Effector memory CD8-positive, alpha-beta T cell (primary cell): ENCODE measurements at regions not wholly inside any gene's neighbourhood (a gene's known extent, or its start where the extent isn't known, plus 50 kb on each side); places are given as distances from the start of the nearest gene placed in this dataset.
"Not testable (repeated sequence)": the region's sequence is repeated elsewhere in the genome, so short reads cannot be mapped to it uniquely, and the experiment has no call there.

ENCODE experiments used
- ATAC-seq: fragments of 150-1000 bp; cut with Tn5 transposase; replicated peaks from 2 replicates; pipeline ENCODE4 v1.10.0; 2021; ENCODE audit warnings: mild to moderate bottlenecking, moderate library complexity
- DNase-seq, 3 experiments: peaks; one replicate each; pipeline ENCODE4 v3.0.0; 2021
- H3K27ac Mint-ChIP-seq, 2 donors: one replicate each; pipeline ENCODE4 v1.8.0; 2022; ENCODE audit warnings: mild to moderate bottlenecking in 2 of 2, mixed read lengths in 2 of 2, moderate library complexity in 2 of 2
- H3K27me3 Mint-ChIP-seq, 2 donors: one replicate each; pipeline ENCODE4 v1.8.0; 2022; ENCODE audit warnings: mixed read lengths in 2 of 2
- H3K36me3 Mint-ChIP-seq: one replicate; pipeline ENCODE4 v1.8.0; 2022; ENCODE audit warnings: mild to moderate bottlenecking, moderate library complexity, mixed read lengths; ENCODE audit not compliant: insufficient read depth
- H3K4me1 Mint-ChIP-seq, 2 donors: one replicate each; pipeline ENCODE4 v1.8.0; 2022; ENCODE audit warnings: low read depth in 2 of 2, mixed read lengths in 2 of 2
- H3K4me3 Mint-ChIP-seq, 2 donors: one replicate each; pipeline ENCODE4 v1.8.0; 2022; ENCODE audit warnings: mild to moderate bottlenecking in 2 of 2, mixed read lengths in 2 of 2, moderate library complexity in 2 of 2
- H3K9me3 Mint-ChIP-seq, 2 donors: one replicate each; pipeline ENCODE4 v1.8.0; 2022; ENCODE audit warnings: mixed read lengths in 2 of 2

DNA sequence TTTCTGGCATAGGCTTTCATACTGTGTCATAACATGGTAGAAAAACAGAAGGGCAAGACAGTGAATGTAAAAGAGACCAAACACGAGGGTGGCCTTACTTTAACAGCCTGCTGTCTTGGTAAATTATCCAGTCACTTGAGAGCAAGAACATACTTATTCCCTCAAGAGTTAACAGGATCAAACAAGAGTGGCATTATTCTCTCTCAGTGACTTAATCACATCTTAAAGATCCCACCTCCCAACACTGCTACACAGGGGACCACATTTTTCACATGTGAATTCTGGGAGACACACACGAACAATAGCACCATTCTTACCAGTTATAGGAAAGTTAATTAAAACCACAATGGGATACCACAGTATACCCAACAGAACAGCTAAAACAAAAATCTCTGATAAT, 898.0 kb upstream of the C9orf72 start:
- no peak overlapping the region for H3K4me3 Mint-ChIP-seq
- no peaks in the 10 kb centered on the region for H3K4me1 Mint-ChIP-seq
- H3K9me3 Mint-ChIP-seq: peaks cover 7 to 15% of the 10 kb centered on the region in 2 donors
- ATAC-seq (no peak), DNase-seq (no peak)
- no peaks in the 10 kb centered on the region for H3K27me3 Mint-ChIP-seq
- H3K36me3 Mint-ChIP-seq: no peaks in the 10 kb centered on the region
- no peak overlapping the region for H3K27ac Mint-ChIP-seq

DNA sequence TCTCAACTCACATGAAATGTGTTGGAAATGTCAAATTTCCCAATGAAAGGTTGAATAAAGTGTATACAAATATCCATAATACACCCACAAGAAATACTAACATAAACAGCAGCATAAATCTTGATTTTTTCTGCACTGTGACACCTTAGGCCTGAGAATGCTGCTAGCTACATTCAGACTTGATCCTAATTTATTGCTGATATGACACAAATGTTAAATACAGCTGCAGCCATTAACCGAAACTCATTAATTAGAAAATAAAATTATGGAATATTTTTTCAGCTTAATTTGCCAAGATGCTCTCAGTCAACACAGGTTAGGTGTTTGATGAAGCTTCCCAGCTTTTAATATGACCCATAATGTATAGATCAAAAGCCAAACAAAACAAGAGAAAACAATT, 914.3 kb upstream of the C9orf72 start:
- ATAC-seq: no peak

DNA sequence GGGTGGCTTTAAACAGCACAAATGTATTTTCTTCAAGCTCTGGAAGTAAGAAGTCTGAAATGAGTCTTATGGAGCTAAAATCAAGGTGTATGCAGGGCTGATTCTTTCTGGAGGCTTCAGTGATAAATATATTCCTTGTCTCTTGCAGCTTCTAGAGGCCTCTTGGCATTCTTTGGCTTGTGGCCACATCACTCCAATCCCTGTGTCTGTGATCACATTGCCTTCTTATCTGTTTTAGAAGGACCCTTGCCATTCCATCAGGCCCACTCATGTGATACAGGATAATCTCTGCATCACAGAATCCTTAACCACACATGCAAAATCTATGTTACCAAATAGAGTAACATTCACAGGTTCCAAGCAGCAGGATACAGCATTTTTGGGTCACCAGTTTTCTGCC, 917.8 kb upstream of the C9orf72 start:
- no peak overlapping the region for H3K27ac Mint-ChIP-seq
- DNase-seq (no peak), ATAC-seq (no peak)
- no peaks in the 10 kb centered on the region for H3K4me1 Mint-ChIP-seq
- H3K27me3 Mint-ChIP-seq: no peaks in the 10 kb centered on the region
- H3K9me3 Mint-ChIP-seq: peaks cover 7 to 10% of the 10 kb centered on the region in 2 donors
- H3K4me3 Mint-ChIP-seq: no peak overlapping the region
- H3K36me3 Mint-ChIP-seq: no peaks in the 10 kb centered on the region

More for the DNA sequence above, 914.3 kb upstream of the C9orf72 start:
- Mint-ChIP-seq H3K27ac (no peak overlapping the region), H3K4me3 (no peak overlapping the region), H3K27me3 (no peaks in the 10 kb centered on the region), H3K9me3 (peaks cover 6 to 7% of the 10 kb centered on the region in 2 donors), H3K36me3 (no peaks in the 10 kb centered on the region), H3K4me1 (no peaks in the 10 kb centered on the region)
- no peak for DNase-seq

DNA sequence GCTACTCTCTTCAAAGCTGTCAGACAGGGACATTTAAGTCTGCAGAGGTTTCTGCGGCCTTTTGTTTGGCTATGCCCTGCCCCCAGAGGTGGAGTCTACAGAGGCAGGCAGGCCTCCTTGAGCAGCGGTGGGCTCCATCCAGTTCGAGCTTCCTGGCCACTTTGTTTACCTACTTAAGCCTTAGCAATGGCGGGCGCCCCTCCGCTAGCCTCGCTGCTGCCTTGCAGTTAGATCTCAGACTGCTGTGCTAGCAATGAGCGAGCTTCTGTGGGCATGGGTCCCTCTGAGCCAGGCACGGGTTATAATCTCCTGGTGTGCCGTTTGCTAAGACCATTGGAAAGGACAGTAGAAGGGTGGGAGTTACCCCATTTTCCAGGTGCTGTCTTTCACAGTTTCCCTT, 924.9 kb upstream of the C9orf72 start:
- DNase-seq, H3K36me3 Mint-ChIP-seq, H3K4me1 Mint-ChIP-seq, H3K4me3 Mint-ChIP-seq, ATAC-seq, H3K27ac Mint-ChIP-seq, H3K27me3 Mint-ChIP-seq: not testable (repeated sequence)
- peaks cover 0 to 11% of the 10 kb centered on the region in 2 donors for H3K9me3 Mint-ChIP-seq

DNA sequence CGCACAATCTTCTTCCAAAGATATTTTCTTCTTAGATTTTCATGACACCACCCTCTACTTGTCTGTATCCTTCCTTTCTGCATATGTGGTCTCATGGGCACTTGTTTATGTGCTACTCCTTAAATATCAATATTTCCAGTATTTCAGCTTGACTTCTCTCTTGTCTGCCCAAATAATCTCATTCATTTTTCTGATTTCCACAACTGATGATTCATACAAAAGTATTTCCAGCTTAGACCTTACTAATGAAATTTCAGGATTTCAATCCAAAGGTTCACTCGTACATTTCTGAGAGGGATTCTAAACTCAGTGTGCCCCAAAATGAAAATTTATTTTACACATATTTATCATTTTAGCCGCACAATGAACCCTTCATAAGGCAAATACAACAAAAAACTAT, 928.9 kb upstream of the C9orf72 start:
- no peaks in the 10 kb centered on the region for H3K4me1 Mint-ChIP-seq
- peaks cover 0 to 7% of the 10 kb centered on the region in 2 donors for H3K9me3 Mint-ChIP-seq
- no peak overlapping the region for H3K4me3 Mint-ChIP-seq
- no peak for ATAC-seq
- no peaks in the 10 kb centered on the region for H3K27me3 Mint-ChIP-seq
- no peak overlapping the region for H3K27ac Mint-ChIP-seq
- no peak for DNase-seq
- no peaks in the 10 kb centered on the region for H3K36me3 Mint-ChIP-seq

DNA sequence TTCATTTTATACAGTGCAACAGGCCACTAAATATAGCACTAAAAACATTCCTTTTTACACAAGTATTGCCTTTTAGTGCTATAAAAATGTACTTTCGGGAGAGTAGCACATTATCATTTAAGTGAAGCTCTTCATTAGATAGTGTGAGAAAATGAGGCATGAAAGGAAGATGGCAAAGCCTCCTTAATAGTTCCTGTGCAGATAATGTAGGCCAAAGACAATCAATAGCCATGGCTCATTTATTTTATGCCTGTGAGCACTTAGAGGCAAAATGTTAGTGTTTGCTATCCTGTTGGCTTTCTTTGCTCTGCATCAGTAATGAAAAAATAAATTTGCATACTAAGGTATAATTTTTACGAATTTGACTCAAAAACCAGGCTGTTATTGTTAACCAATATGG, 929.5 kb upstream of the C9orf72 start:
- DNase-seq (no peak), ATAC-seq (no peak)
- Mint-ChIP-seq H3K9me3 (peaks cover 0 to 7% of the 10 kb centered on the region in 2 donors), H3K27me3 (no peaks in the 10 kb centered on the region), H3K36me3 (no peaks in the 10 kb centered on the region), H3K4me1 (no peaks in the 10 kb centered on the region), H3K27ac (no peak overlapping the region), H3K4me3 (no peak overlapping the region)

DNA sequence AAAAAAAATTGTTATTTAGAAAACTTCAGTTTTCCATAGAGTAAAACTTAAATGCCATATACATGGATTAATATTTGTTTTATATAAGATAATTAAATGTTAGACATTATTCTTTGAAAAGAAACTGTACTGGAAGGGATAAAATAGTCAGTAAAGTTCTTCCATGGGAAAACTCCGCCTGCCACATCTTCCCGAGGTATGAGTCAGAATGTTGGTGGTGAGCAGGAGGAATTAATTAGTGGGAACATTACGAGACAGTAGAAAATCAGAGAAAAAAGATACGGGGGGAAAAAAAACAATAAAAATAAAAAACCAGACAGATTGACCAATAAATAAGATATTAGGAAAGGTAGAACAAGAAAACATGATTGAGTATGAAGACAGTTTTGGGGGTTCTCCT, 930.3 kb upstream of the C9orf72 start:
- H3K27me3 Mint-ChIP-seq: no peaks in the 10 kb centered on the region
- no peaks in the 10 kb centered on the region for H3K4me1 Mint-ChIP-seq
- H3K36me3 Mint-ChIP-seq: no peaks in the 10 kb centered on the region
- peaks cover 0 to 7% of the 10 kb centered on the region in 2 donors for H3K9me3 Mint-ChIP-seq
- no peak overlapping the region for H3K27ac Mint-ChIP-seq
- DNase-seq (no peak), ATAC-seq (no peak)
- H3K4me3 Mint-ChIP-seq: no peak overlapping the region

DNA sequence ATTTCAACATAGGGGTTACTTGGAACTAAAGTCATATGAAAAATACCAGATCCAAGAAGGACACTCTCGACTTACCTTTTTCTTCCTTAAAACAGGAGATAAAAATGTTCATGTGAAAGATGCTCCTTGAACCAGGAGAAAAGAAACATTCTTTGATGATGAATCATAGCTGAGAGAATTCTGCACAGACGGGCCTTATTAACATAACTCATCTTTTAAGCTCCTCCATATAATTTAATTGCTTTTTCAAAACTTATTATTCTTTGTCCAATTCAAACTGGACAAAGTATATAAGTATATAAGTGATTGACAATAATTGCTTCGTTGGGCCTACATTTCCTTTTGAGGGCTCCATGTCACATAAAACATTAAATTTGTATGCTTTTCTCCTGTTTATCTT, 945.2 kb upstream of the C9orf72 start:
- H3K36me3 Mint-ChIP-seq: no peaks in the 10 kb centered on the region
- peaks cover 9 to 23% of the 10 kb centered on the region in 2 donors for H3K9me3 Mint-ChIP-seq
- DNase-seq: no peak
- no peak overlapping the region for H3K4me3 Mint-ChIP-seq
- H3K27ac Mint-ChIP-seq: no peak overlapping the region
- no peak for ATAC-seq
- no peaks in the 10 kb centered on the region for H3K27me3 Mint-ChIP-seq
- no peaks in the 10 kb centered on the region for H3K4me1 Mint-ChIP-seq

DNA sequence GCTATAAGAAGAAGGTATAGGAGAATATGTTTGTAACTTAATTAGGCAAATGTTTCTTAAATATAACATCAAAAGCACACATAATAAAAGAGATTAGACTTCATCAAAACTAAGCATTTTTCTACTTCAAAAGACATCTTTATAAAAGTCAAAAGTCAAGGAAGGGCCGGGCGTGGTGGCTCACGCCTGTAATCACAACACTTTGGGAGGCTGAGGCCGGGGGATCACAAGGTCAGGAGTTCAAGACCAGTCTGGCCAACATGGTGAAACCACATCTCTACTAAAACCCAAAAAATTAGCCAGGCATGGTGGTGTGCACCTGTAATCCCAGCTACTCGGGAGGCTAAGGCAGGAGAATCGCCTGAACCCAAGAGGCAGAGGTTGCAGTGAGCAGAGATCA, 951.0 kb upstream of the C9orf72 start:
- not testable (repeated sequence) for H3K36me3 Mint-ChIP-seq, H3K4me3 Mint-ChIP-seq, DNase-seq, ATAC-seq, H3K4me1 Mint-ChIP-seq, H3K27ac Mint-ChIP-seq, H3K27me3 Mint-ChIP-seq
- H3K9me3 Mint-ChIP-seq: peaks cover 8 to 23% of the 10 kb centered on the region in 2 donors

DNA sequence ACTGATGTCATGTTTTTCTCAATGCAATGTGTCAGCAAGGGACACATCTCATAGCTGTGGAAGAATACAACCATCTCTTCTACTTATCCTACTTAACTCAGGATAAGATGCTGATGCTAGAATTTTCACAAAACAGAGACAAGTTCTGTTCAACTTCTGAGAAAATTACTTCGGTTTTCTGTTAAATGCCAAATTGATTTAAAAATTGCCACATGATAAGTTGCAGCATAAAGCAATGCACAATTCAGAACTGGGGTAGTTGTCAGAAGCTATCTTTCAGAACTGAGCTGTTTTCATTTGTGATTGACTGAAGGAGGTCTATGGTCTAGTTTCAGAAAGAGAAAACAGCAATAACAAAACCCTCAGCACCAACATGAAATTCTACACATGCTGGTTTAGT, 954.8 kb upstream of the C9orf72 start:
- Mint-ChIP-seq H3K27me3 (no peaks in the 10 kb centered on the region), H3K4me3 (no peak overlapping the region), H3K9me3 (peaks cover 11 to 13% of the 10 kb centered on the region in 2 donors), H3K36me3 (no peaks in the 10 kb centered on the region), H3K4me1 (no peaks in the 10 kb centered on the region), H3K27ac (no peak overlapping the region)
- DNase-seq (no peak), ATAC-seq (no peak)

DNA sequence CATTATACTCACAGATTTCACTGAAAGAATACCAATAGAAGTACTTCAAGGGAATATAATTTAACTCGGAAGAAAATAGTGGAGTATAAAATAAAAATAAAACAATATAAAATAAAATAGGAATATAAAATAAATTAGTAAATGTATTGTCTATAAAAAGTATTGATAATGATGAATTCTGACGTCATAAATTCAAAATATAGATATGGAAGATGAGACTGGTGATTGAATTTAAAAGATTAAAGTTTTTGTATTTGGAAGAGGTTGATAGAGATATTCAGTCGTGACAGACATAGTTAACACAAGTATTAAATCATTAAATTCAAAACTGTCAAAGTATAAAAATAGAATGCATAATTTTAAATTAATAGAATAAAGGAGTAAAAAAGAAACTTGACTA, 964.9 kb upstream of the C9orf72 start:
- H3K27ac Mint-ChIP-seq: no peak overlapping the region
- H3K4me1 Mint-ChIP-seq: no peaks in the 10 kb centered on the region
- DNase-seq (no peak), ATAC-seq (no peak)
- no peak overlapping the region for H3K4me3 Mint-ChIP-seq
- H3K27me3 Mint-ChIP-seq: no peaks in the 10 kb centered on the region
- peaks cover 12 to 15% of the 10 kb centered on the region in 2 donors for H3K9me3 Mint-ChIP-seq
- H3K36me3 Mint-ChIP-seq: no peaks in the 10 kb centered on the region

DNA sequence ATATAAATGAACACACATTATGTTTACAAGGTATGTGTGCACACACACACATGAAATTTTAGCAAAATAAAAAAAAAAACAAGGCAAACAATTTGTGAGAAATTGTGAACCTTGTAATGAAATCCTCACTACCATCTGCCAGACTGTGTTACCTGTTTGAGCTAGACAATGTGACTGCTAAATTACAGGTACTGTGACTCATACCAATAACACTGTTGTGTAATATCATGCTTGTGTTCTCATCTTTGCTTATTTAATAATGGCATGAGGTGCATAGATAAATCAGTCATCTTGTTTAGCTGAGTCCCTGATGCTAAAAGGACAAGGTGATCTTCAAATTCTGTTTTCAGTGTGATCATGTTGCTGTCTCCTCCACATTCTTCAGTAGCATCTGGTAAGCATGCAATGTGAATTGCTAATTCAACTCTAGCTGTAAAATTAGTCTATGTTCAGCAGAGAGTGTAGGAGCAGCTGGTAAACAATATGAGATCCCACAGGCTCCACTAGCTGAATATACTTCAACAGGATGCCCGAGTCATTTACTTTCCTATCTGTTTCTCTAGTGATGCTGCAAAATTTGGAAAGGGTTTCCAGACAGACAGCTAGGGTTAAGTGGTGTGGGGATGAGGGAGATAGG, 966.3 kb upstream of the C9orf72 start:
- Mint-ChIP-seq H3K36me3 (no peaks in the 10 kb centered on the region), H3K27me3 (no peaks in the 10 kb centered on the region), H3K4me1 (no peaks in the 10 kb centered on the region), H3K9me3 (peaks cover 9 to 15% of the 10 kb centered on the region in 2 donors), H3K27ac (no peak overlapping the region), H3K4me3 (no peak overlapping the region)
- ATAC-seq: no peak
- DNase-seq: no peak

DNA sequence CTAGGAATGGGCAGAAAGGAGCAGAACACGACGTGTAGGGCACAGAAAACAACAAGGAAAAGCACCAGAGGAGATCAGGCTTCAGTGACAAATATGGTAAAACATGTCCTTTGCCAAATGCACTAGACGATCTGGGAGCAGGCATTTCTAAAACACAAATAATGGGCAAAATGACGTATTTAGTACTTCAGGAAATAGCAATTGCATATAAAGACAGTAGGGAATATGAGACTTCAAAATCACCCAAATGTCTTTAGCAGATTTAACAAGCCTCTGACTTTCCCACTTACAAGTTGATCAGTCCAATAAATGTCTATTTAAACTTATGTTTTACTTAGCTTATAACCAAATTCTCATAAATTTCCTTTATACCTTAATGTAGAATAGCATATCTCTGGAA, 969.6 kb upstream of the C9orf72 start:
- no peak overlapping the region for H3K27ac Mint-ChIP-seq
- H3K36me3 Mint-ChIP-seq: no peaks in the 10 kb centered on the region
- peaks cover 4 to 8% of the 10 kb centered on the region in 2 donors for H3K9me3 Mint-ChIP-seq
- H3K4me1 Mint-ChIP-seq: no peaks in the 10 kb centered on the region
- ATAC-seq: no peak
- no peak overlapping the region for H3K4me3 Mint-ChIP-seq
- no peaks in the 10 kb centered on the region for H3K27me3 Mint-ChIP-seq
- DNase-seq: no peak

DNA sequence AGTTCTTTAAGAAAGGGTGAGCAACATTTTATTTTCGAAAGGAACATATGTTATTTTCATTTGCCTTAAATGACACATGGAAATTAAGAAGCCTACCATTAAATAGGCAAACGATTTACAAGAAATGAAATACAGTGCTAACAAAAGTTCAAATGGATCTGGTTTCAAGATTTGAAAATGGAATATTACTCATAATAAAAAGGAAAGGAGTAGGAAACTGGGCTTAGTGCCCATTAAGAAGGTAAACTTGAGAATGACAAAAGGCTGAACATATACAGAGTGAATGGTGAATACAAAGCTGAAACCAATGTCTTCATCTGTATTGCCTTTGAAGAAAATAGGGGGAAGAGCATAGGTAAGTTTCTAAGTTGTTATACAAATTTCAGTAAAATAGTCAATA, 974.2 kb upstream of the C9orf72 start:
- Mint-ChIP-seq H3K4me3 (no peak overlapping the region), H3K4me1 (no peaks in the 10 kb centered on the region), H3K9me3 (peaks cover 7 to 9% of the 10 kb centered on the region in 2 donors), H3K36me3 (no peaks in the 10 kb centered on the region), H3K27me3 (no peaks in the 10 kb centered on the region), H3K27ac (no peak overlapping the region)
- ATAC-seq (no peak), DNase-seq (no peak)
